ENCODE measurements at regions not wholly inside any gene's neighbourhood (a gene's known extent, or its start where the extent isn't known, plus 50 kb on each side); places are given as distances from the start of the nearest gene placed in this dataset.

DNA sequence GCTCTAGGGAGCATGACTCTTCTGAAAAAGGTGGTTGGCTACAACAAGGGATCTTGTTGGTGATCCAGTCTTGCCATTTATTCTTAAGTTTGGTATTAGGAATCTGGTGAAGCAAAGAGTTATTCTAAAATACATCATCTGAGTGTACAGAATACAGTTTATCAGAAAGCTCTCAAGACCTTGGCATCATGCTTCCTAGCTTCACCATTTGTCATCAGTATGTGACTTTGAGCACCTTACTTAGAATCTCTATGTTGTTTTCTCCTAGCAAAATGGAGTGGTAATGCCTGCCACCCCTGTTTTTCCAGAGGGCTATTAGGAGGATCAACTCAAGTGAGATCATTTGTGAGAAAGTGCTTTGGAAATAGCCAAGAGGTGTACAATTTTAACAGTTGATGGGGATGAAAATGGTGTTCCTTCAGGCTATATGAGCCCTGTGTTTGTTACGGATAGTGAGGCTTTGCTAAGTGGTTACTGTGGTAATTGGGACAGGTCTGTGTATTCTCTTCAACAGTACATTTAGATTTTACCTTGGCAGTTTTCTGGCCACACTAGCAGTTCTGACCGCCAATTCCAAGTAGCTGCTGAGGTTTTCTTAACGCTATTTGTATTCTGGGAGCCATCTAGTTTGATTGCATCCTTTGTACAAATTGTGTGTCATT is 120.5 kb downstream of the DISP1 start:
- Histone ChIP-seq H3K36me3 (ENCODE audit: low read depth) (no peaks in the 10 kb centered on the region), H2AFZ (no peak overlapping the region), H3K9me3 (ENCODE audit: low read depth) (no peaks in the 10 kb centered on the region), H3K9ac (no peak overlapping the region), H3K4me3 (no peak overlapping the region), H3K27me3 (replicated peaks; ENCODE audit: insufficient read depth) (no peaks in the 10 kb centered on the region), H3K4me1 (ENCODE audit: insufficient read depth) (0 out of 2 replicates have a peak, but pooled peaks cover 8% of the 10 kb centered on the region), H3K4me2 (ENCODE audit: unreplicated experiment) (no peak overlapping the region), H3K79me2 (ENCODE audit: insufficient read depth) (no peaks in the 10 kb centered on the region), H4K20me1 (ENCODE audit: insufficient read depth) (no peaks in the 10 kb centered on the region), H3K27ac (no peak overlapping the region), H3K9me2 (ENCODE audit: insufficient read depth) (no peaks in the 10 kb centered on the region), H3F3A (ENCODE audit: insufficient read depth) (0 out of 2 replicates have a peak, but pooled peaks cover 5% of the 10 kb centered on the region)
- 90 to 91% methylated on average over 3 of the region's 3 CpGs for WGBS, 2 experiments (ENCODE audit: low coverage in 1 of 2, low lambda C conversion rate in 2 of 2, missing lambda C conversion rate in 2 of 2)
- no peak for DNase-seq
- TF ChIP-seq EZH2phosphoT487 (IDR thresholded peaks at IDR 0.05; ENCODE audit: insufficient read depth, low read depth) (no peak), EZH2 (IDR thresholded peaks at IDR 0.05; ENCODE audit: insufficient read depth, poor library complexity, severe bottlenecking) (no peak)
- in situ Hi-C loops (cut with MboI), result no loop called here

DNA sequence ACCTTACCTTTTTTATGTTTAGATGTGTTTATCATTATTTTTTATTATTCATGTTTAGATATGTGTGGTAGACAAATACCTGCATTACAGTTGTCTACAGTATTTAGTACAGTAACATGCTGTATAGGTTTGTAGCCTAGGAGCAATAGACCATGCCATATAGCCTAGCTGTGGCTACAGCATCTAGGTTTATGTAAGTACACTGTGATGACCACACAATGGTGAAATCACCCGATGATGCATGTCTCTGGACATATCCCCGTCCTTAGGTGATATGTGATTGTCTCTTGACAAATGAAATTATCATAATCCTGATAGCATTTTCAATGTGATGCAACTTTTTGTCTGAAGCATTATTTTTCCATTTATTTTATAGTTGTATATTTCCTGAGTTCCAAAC is 121.2 kb downstream of the DISP1 start:
- 96 to 97% methylated on average over 2 of the region's 2 CpGs for whole genome bisulfite sequencing, 2 experiments (ENCODE audit: low coverage in 1 of 2, low lambda C conversion rate in 2 of 2, missing lambda C conversion rate in 2 of 2)
- H3K36me3 ChIP-seq (ENCODE audit: low read depth), result no peaks in the 10 kb centered on the region
- H3K27me3 ChIP-seq (replicated peaks; ENCODE audit: insufficient read depth), result no peaks in the 10 kb centered on the region
- H3K4me2 ChIP-seq (ENCODE audit: unreplicated experiment), result no peak overlapping the region
- H3K4me1 ChIP-seq (ENCODE audit: insufficient read depth), result 0 out of 2 replicates have a peak, but pooled peaks cover 5% of the 10 kb centered on the region
- H3K27ac ChIP-seq, result no peak overlapping the region
- DNase-seq, result no peak
- TF ChIP-seq EZH2phosphoT487 (IDR thresholded peaks at IDR 0.05; ENCODE audit: insufficient read depth, low read depth) (no peak), EZH2 (IDR thresholded peaks at IDR 0.05; ENCODE audit: insufficient read depth, poor library complexity, severe bottlenecking) (no peak)
- H3F3A ChIP-seq (ENCODE audit: insufficient read depth), result no peaks in the 10 kb centered on the region
- H4K20me1 ChIP-seq (ENCODE audit: insufficient read depth), result no peaks in the 10 kb centered on the region
- no peaks in the 10 kb centered on the region for H3K79me2 ChIP-seq (ENCODE audit: insufficient read depth)
- no peaks in the 10 kb centered on the region for H3K9me3 ChIP-seq (ENCODE audit: low read depth)
- no peak overlapping the region for H2AFZ ChIP-seq
- in situ Hi-C loops (cut with MboI), result no loop called here
- no peaks in the 10 kb centered on the region for H3K9me2 ChIP-seq (ENCODE audit: insufficient read depth)
- H3K9ac ChIP-seq, result no peak overlapping the region
- no peak overlapping the region for H3K4me3 ChIP-seq

DNA sequence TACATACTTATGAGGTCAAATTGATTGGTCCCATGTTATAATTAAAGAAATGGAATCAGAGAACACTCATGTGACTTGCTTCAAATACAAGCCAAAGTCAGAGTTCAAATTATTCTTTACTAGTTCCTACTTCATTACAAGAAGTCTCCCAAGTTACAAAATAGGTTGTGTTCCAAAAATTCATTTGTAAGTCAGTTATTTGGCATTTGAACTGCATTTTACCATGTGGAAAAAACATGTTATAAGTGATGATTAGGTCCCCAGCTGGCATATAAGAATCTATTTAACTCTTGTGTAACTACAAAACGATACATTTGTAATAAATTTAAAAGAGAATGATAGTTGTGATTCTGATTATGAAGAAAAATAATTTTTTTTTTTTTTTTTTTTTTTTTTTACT is 124.1 kb downstream of the DISP1 start:
- Histone ChIP-seq H4K20me1 (ENCODE audit: insufficient read depth) (no peaks in the 10 kb centered on the region), H3K9me3 (ENCODE audit: low read depth) (no peaks in the 10 kb centered on the region), H3K9ac (no peak overlapping the region), H3K79me2 (ENCODE audit: insufficient read depth) (no peaks in the 10 kb centered on the region), H3F3A (ENCODE audit: insufficient read depth) (no peaks in the 10 kb centered on the region), H2AFZ (no peak overlapping the region), H3K4me2 (ENCODE audit: unreplicated experiment) (no peak overlapping the region), H3K4me3 (no peak overlapping the region), H3K9me2 (ENCODE audit: insufficient read depth) (no peaks in the 10 kb centered on the region), H3K4me1 (ENCODE audit: insufficient read depth) (no peaks in the 10 kb centered on the region), H3K27ac (no peak overlapping the region), H3K27me3 (replicated peaks; ENCODE audit: insufficient read depth) (no peaks in the 10 kb centered on the region), H3K36me3 (ENCODE audit: low read depth) (no peaks in the 10 kb centered on the region)
- TF ChIP-seq EZH2phosphoT487 (IDR thresholded peaks at IDR 0.05; ENCODE audit: insufficient read depth, low read depth) (no peak), EZH2 (IDR thresholded peaks at IDR 0.05; ENCODE audit: insufficient read depth, poor library complexity, severe bottlenecking) (no peak)
- in situ Hi-C loops (cut with MboI), result no loop called here
- WGBS, 2 experiments (ENCODE audit: low coverage in 1 of 2, low lambda C conversion rate in 2 of 2, missing lambda C conversion rate in 2 of 2), result 28 to 50% methylated on average over 1 of the region's 1 CpG
- DNase-seq, result no peak

DNA sequence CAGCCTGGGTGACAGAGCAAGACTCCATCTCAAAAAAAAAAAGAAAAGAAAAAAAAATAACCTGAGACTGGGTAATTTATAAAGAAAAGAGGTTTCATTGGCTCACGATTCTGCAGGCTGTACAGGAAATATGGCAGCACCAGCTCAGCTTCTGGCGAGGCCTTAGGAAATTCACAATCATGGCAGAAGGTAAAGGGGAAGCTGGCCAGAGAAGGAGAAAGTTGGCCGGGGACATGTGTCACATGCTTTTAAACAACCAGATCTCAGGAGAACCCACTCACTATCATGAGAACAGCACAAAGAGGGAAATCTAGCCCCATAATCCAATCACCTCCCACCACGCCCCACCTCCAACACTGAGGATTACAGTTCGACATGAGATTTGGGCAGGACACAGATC is 125.3 kb downstream of the DISP1 start:
- no peaks in the 10 kb centered on the region for H3K27me3 ChIP-seq (replicated peaks; ENCODE audit: insufficient read depth)
- no peak for TF ChIP-seq EZH2phosphoT487 (IDR thresholded peaks at IDR 0.05; ENCODE audit: insufficient read depth, low read depth)
- no peak overlapping the region for H3K4me3 ChIP-seq

DNA sequence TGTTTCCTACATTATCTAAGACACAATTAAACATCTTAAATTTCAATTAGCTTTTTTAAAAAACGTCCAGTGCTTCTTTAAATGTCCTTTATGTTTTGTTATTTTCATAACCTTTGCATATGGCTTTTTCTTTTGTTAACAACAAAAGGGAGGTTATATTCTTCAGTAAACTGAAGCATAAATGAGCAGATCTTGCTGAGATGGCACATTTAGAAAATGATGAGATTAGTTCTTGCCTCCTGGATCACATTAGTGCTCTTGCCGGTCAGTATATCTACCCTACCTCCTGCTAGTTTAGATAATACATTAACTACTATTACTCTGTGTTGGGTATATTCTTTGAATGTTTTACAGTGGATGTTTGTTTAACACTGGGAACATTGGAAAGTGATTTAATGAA is 126.1 kb downstream of the DISP1 start:
- Histone ChIP-seq H3K9me2 (ENCODE audit: insufficient read depth) (no peaks in the 10 kb centered on the region), H3F3A (ENCODE audit: insufficient read depth) (no peaks in the 10 kb centered on the region), H3K27ac (no peak overlapping the region), H3K9ac (no peak overlapping the region), H3K9me3 (ENCODE audit: low read depth) (no peaks in the 10 kb centered on the region), H4K20me1 (ENCODE audit: insufficient read depth) (no peaks in the 10 kb centered on the region), H3K4me2 (ENCODE audit: unreplicated experiment) (no peak overlapping the region), H3K36me3 (ENCODE audit: low read depth) (no peaks in the 10 kb centered on the region), H3K4me3 (no peak overlapping the region), H3K27me3 (replicated peaks; ENCODE audit: insufficient read depth) (no peaks in the 10 kb centered on the region), H2AFZ (no peak overlapping the region), H3K79me2 (ENCODE audit: insufficient read depth) (no peaks in the 10 kb centered on the region), H3K4me1 (ENCODE audit: insufficient read depth) (no peaks in the 10 kb centered on the region)
- 86 to 91% methylated on average over 2 of the region's 2 CpGs for WGBS, 2 experiments (ENCODE audit: low coverage in 1 of 2, low lambda C conversion rate in 2 of 2, missing lambda C conversion rate in 2 of 2)
- TF ChIP-seq EZH2 (IDR thresholded peaks at IDR 0.05; ENCODE audit: insufficient read depth, poor library complexity, severe bottlenecking) (no peak), EZH2phosphoT487 (IDR thresholded peaks at IDR 0.05; ENCODE audit: insufficient read depth, low read depth) (no peak)
- in situ Hi-C loops (cut with MboI), result no loop called here
- DNase-seq, result no peak

More for the DNA sequence above, 125.3 kb downstream of the DISP1 start:
- Histone ChIP-seq H3K36me3 (ENCODE audit: low read depth) (no peaks in the 10 kb centered on the region), H2AFZ (no peak overlapping the region), H3K9me2 (ENCODE audit: insufficient read depth) (no peaks in the 10 kb centered on the region), H3K79me2 (ENCODE audit: insufficient read depth) (no peaks in the 10 kb centered on the region), H3K4me1 (ENCODE audit: insufficient read depth) (no peaks in the 10 kb centered on the region), H3K9ac (no peak overlapping the region), H4K20me1 (ENCODE audit: insufficient read depth) (no peaks in the 10 kb centered on the region), H3K27ac (no peak overlapping the region), H3F3A (ENCODE audit: insufficient read depth) (no peaks in the 10 kb centered on the region), H3K9me3 (ENCODE audit: low read depth) (no peaks in the 10 kb centered on the region), H3K4me2 (ENCODE audit: unreplicated experiment) (no peak overlapping the region)
- DNase-seq, result no peak
- in situ Hi-C loops (cut with MboI), result no loop called here
- WGBS, 2 experiments (ENCODE audit: low coverage in 1 of 2, low lambda C conversion rate in 2 of 2, missing lambda C conversion rate in 2 of 2), result 86 to 89% methylated on average over 5 of the region's 5 CpGs
